Natural killer cell (primary cell): ENCODE measurements at regions not wholly inside any gene's neighbourhood (a gene's known extent, or its start where the extent isn't known, plus 50 kb on each side); places are given as distances from the start of the nearest gene placed in this dataset.
"Not testable (repeated sequence)": the region's sequence is repeated elsewhere in the genome, so short reads cannot be mapped to it uniquely, and the experiment has no call there.

Source experiments
- ATAC-seq, 3 donors: fragments of 150-1000 bp in 2 of 3; fragments of 200-7000 bp in 1 of 3; cut with Tn5 transposase; 1 replicate in 1 of 3; 2 replicates in 2 of 3; pipeline ENCODE4 v1.10.0; 2021; ENCODE audit warnings: mild to moderate bottlenecking in 2 of 3, moderate library complexity in 2 of 3
- DNase-seq, 2 donors: peaks; one replicate each; pipeline versions ENCODE4 v3.0.0 to v3.0.0-alpha.2; 2013 to 2021; ENCODE audit warnings: mixed read lengths in 1 of 2
- H3K27ac ChIP-seq: one replicate; pipeline ENCODE4 v1.5.1; 2013; ENCODE audit warnings: mild to moderate bottlenecking, low read length
- H3K27me3 ChIP-seq: one replicate; pipeline ENCODE4 v1.6.1; 2013; ENCODE audit warnings: low read length; ENCODE audit not compliant: control insufficient read depth, insufficient read depth
- H3K36me3 ChIP-seq: one replicate; pipeline ENCODE4 v1.6.1; 2013; ENCODE audit warnings: low read length; ENCODE audit not compliant: control insufficient read depth, insufficient read depth
- H3K4me1 ChIP-seq: one replicate; pipeline ENCODE4 v1.6.1; 2013; ENCODE audit warnings: low read length; ENCODE audit not compliant: control insufficient read depth, insufficient read depth
- H3K4me3 ChIP-seq: one replicate; pipeline ENCODE4 v1.5.1; 2013; ENCODE audit warnings: low read length
- H3K9me3 ChIP-seq: one replicate; pipeline ENCODE4 v1.6.1; 2013; ENCODE audit warnings: low read length; ENCODE audit not compliant: control insufficient read depth, insufficient read depth
- H3K27ac Mint-ChIP-seq, 2 donors: one replicate each; pipeline ENCODE4 v1.8.0; 2022; ENCODE audit warnings: mild to moderate bottlenecking in 2 of 2, mixed read lengths in 2 of 2, moderate library complexity in 1 of 2
- H3K27me3 Mint-ChIP-seq, 2 donors: one replicate each; pipeline ENCODE4 v1.8.0; 2022; ENCODE audit warnings: low read depth in 2 of 2, mixed read lengths in 2 of 2
- H3K36me3 Mint-ChIP-seq: one replicate; pipeline ENCODE4 v1.8.0; 2022; ENCODE audit warnings: mixed read lengths
- H3K4me1 Mint-ChIP-seq, 2 donors: one replicate each; pipeline ENCODE4 v1.8.0; 2022; ENCODE audit warnings: mixed read lengths in 2 of 2
- H3K4me3 Mint-ChIP-seq: one replicate; pipeline ENCODE4 v1.8.0; 2022; ENCODE audit warnings: mild to moderate bottlenecking, moderate library complexity, mixed read lengths
- H3K9me3 Mint-ChIP-seq, 2 donors: one replicate each; pipeline ENCODE4 v1.8.0; 2022; ENCODE audit warnings: mixed read lengths in 2 of 2
- WGBS: methylation state at CpG from one replicate; pipeline ENCODE4 v1.1.7; 2013; ENCODE audit warnings: missing lambda C conversion rate; ENCODE audit not compliant: insufficient coverage; 5-methylcytosine and 5-hydroxymethylcytosine counted together
- intact Hi-C: fragments of 100-400 bp; cut with micrococcal nuclease; formaldehyde crosslinking; loops from one replicate; pipeline ENCODE4 v1.14.2; 2022
- TF ChIP-seq, protein P1 (sequence below): fragments of 200-600 bp; IDR thresholded peaks from one replicate; pipeline ENCODE4 v1.8.0; 2022; ENCODE audit warnings: antibody characterized with exemption

DNA sequence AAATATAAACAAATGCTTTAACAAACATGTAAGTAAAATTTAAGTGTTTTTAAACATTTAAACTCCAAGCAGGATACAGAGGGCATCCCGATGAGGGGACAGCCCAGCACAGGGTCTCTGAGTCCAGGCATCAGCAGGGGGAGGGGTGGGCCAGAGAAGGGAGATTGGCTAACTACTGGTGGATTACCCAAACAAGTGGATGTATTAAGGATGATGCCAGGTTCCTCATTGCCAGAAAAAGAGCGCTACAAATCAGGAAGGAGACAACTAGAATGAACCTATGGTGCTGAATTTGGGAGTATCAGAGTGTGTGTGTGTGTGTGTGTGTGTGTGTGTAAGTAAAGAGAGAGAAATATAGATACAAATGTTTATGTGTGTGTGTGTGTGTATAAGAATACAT, 162.0 kb upstream of the RMP24 start:
- Histone ChIP-seq H3K27ac (no peak overlapping the region), H3K27me3 (no peaks in the 10 kb centered on the region), H3K4me1 (peaks cover 22% of the 10 kb centered on the region), H3K9me3 (no peaks in the 10 kb centered on the region), H3K4me3 (no peak overlapping the region), H3K36me3 (no peaks in the 10 kb centered on the region)
- DNase-seq (no peak), ATAC-seq (no peak)
- Mint-ChIP-seq H3K27me3 (peaks cover 12 to 17% of the 10 kb centered on the region in 2 donors), H3K9me3 (peaks cover 0 to 3% of the 10 kb centered on the region in 2 donors), H3K36me3 (no peaks in the 10 kb centered on the region), H3K4me3 (no peak overlapping the region), H3K4me1 (peaks cover 7 to 15% of the 10 kb centered on the region in 2 donors), H3K27ac (no peak overlapping the region)
- intact Hi-C loops: no loop called here
- TF ChIP-seq, protein P1, sequence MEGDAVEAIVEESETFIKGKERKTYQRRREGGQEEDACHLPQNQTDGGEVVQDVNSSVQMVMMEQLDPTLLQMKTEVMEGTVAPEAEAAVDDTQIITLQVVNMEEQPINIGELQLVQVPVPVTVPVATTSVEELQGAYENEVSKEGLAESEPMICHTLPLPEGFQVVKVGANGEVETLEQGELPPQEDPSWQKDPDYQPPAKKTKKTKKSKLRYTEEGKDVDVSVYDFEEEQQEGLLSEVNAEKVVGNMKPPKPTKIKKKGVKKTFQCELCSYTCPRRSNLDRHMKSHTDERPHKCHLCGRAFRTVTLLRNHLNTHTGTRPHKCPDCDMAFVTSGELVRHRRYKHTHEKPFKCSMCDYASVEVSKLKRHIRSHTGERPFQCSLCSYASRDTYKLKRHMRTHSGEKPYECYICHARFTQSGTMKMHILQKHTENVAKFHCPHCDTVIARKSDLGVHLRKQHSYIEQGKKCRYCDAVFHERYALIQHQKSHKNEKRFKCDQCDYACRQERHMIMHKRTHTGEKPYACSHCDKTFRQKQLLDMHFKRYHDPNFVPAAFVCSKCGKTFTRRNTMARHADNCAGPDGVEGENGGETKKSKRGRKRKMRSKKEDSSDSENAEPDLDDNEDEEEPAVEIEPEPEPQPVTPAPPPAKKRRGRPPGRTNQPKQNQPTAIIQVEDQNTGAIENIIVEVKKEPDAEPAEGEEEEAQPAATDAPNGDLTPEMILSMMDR: no peak
- WGBS: 82% methylated on average over 2 of the region's 2 CpGs

DNA sequence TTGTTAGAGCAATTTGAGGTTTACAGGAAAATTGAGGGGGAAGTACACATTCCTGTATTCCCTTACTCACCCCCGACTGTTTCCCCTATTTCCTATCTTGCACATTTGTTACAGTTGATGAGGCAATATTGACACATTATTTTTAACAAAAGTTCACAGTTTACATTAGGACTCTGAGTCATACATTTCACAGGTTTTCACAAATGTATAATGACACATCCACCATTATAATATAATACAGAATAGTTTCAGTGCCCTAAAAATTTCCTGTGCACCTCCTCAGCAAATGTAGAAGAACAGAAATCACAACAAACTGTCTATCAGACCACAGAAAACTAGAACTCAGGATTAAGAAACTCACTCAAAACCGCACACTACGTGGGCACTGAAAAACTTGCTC, 160.6 kb upstream of the RMP24 start:
- no peak for ATAC-seq
- Histone ChIP-seq H3K9me3 (no peaks in the 10 kb centered on the region), H3K27me3 (no peaks in the 10 kb centered on the region), H3K36me3 (no peaks in the 10 kb centered on the region), H3K4me3 (no peak overlapping the region), H3K27ac (no peak overlapping the region), H3K4me1 (peaks cover 22% of the 10 kb centered on the region)
- Mint-ChIP-seq H3K36me3 (no peaks in the 10 kb centered on the region), H3K27me3 (peaks cover 6 to 7% of the 10 kb centered on the region in 2 donors), H3K4me1 (peaks cover 7 to 15% of the 10 kb centered on the region in 2 donors), H3K9me3 (peaks cover 0 to 3% of the 10 kb centered on the region in 2 donors), H3K4me3 (no peak overlapping the region), H3K27ac (no peak overlapping the region)
- DNase-seq: no peak
- intact Hi-C loops: no loop called here
- TF ChIP-seq, protein P1: no peak
- 73% methylated on average over 3 of the region's 3 CpGs for WGBS

DNA sequence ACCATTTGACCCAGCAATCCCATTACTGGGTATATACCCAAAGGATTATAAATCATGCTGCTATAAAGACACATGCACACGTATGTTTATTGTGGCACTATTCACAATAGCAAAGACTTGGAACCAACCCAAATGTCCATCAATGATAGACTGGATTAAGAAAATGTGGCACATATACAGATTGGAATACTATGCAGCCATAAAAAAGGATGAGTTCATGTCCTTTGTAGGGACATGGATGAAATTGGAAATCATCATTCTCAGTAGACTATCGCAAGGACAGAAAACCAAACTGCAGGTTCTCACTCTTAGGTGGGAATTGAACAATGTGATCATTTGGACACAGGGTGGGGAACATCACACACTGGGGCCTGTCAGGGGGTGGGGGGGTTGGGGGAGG, 157.5 kb upstream of the RMP24 start:
- H3K9me3 ChIP-seq, ATAC-seq, H3K36me3 ChIP-seq, H3K36me3 Mint-ChIP-seq, H3K4me3 Mint-ChIP-seq, H3K27ac ChIP-seq, H3K27me3 ChIP-seq, H3K9me3 Mint-ChIP-seq, H3K4me3 ChIP-seq, H3K4me1 ChIP-seq, H3K27me3 Mint-ChIP-seq, H3K4me1 Mint-ChIP-seq, H3K27ac Mint-ChIP-seq, DNase-seq, intact Hi-C loops: not testable (repeated sequence)
- WGBS: 100% methylated on average over 1 of the region's 2 CpGs

DNA sequence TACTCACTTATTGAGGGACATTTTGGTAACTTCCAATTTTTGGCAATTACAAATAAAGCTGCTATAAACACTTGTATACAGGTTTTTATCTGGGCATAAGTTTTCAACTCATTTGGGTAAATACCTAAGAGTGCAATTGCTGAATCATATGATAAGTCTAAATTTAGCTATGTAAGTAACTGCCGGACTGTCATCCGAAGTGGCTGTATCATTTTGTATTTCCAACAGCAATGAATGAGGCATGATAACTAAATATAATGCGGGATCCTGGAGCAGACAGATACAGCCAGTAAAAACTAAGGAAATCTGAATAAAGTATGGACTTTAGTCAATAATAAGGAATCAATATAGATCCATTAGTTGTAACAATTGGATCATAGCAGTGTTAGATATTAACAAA, 156.5 kb upstream of the RMP24 start:
- H3K27me3 Mint-ChIP-seq: peaks cover 6 to 14% of the 10 kb centered on the region in 2 donors
- H3K4me1 Mint-ChIP-seq: no peaks in the 10 kb centered on the region
- DNase-seq (no peak), ATAC-seq (no peak)
- WGBS: 85% methylated on average over 3 of the region's 3 CpGs
- H3K36me3 Mint-ChIP-seq: no peaks in the 10 kb centered on the region
- Histone ChIP-seq H3K27ac (no peak overlapping the region), H3K9me3 (no peaks in the 10 kb centered on the region), H3K36me3 (no peaks in the 10 kb centered on the region), H3K4me3 (no peak overlapping the region), H3K27me3 (no peaks in the 10 kb centered on the region), H3K4me1 (no peaks in the 10 kb centered on the region)
- TF ChIP-seq, protein P1: no peak
- intact Hi-C loops: no loop called here
- peaks cover 0 to 3% of the 10 kb centered on the region in 2 donors for H3K9me3 Mint-ChIP-seq
- no peak overlapping the region for H3K4me3 Mint-ChIP-seq
- no peak overlapping the region for H3K27ac Mint-ChIP-seq
